ENCODE measurements at regions not wholly inside any gene's neighbourhood (a gene's known extent, or its start where the extent isn't known, plus 50 kb on each side); places are given as distances from the start of the nearest gene placed in this dataset.

DNA sequence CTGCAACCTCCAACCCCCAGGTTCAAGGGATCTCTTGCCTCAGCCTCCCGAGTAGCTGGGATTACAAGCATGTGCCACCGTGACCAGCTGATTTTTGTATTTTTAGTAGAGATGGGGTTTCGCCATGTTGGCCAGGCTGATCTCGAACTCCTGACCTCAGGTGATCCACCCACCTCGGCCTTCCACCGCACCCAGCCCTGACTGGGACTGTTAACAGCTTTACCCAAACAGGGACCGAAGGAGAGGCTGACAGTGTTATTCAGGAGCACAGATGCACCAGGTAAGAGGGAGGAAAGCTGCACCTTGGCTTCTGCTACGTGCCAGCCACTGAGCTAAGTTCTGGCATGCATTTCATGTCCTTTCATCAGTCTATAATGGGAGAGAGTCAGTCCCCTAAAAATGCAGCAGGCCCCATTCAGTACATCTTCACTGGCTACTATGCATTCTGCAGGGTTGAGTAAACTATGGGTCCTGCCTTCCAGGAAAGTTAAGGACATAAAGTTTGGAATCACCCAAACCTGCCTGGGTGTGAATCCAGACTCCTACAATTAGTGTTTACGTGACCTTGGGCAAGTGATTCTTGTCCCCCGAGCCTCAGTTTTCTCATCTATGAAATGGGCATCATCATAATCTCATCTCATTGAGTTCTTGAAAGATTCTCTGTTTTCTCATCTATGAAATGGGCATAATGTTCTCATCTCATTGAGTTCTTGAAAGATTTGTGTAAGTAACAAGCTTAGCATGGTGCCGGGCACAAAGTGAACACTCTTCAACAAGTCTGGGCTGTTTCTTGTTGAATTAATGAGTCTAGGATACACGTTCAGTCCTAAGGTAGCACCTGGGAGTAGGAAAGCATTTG lies 82.2 kb downstream of the CPN2 start:
- no peak for DNase-seq

GRCh38 chr3:194269610-194270145 lies 81.5 kb downstream of the CPN2 start:
- DNase-seq: no peak

GRCh38 chr3:194270627-194271459 lies 80.3 kb downstream of the CPN2 start:
- no peak for DNase-seq

- no peak for DNase-seq
Measured at GRCh38 chr3:194271460-194272035, 79.6 kb downstream of the CPN2 start.

GRCh38 chr3:194272221-194272620 lies 78.9 kb downstream of the CPN2 start:
- no peak for DNase-seq

DNA sequence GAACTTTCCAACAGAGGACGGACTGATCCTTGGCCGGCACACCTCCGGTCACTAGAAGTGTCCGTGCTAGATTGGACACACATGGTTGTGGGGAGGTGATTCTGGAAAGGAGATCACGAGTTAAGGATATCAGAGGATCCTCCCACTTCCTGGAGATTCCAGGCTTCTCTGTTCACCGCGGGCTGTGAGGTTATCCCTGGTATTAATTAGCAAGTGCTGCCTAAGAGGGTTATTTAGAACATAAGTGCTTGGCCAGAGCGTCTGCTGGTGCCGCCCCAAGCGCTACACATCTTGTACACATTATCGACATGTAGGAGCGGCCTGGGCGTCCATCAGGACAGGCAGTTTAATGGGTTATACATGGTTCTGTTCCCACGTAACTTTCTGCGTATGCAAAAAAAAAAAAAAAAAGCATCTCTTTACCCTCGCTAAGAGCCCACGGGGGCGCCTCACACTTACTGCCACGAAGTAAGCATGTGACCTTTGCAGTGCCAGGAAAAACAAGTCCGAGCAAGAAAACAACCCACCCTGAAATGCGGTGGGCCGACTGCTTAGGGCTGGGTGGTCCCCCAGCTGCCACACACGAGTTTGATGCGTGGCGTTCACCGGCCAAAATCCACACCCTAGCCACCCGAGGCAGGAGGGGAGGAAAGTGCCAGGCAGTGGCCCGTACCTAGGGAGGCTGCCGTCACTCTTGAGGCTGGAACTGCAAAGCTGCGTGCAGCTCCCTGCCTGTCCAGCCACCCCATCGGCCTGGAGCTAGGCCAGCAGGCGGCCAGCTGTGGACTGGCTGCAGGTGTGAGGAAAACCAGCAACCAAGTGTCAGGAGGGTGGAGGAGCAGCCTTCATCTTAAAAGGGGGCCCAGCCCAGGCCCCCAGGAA lies 78.0 kb downstream of the CPN2 start:
- DNase-seq: no peak

DNA sequence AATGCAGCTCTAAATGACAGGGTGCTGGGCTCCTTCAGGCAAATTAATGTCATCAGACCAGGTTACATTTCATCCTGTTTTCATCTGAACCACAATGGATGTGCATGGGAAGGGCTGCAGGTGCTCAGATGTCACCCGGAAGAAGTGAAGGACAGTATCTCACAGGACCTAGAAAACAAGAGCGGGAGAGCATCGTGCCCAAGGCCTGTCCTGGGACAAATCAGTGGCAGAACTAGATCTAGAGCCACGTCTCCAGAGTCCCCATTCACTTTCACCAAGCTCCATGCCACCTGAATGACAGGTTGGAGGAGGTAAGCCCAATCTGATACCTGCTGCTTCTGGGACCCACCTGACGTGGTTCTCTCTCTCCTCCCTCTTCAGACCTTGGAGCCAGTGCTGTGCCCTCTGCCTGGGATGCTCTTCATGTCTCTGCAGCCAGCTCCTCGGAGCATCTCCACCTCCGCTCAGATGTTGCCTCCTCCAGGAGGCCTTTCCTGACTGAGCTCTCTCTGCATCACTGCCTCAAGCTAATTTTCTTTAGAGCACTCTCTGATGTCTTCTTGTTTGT lies 77.3 kb downstream of the CPN2 start:
- DNase-seq: no peak

- no peak for DNase-seq
Measured at GRCh38 chr3:194274424-194275085, 76.6 kb downstream of the CPN2 start.

DNA sequence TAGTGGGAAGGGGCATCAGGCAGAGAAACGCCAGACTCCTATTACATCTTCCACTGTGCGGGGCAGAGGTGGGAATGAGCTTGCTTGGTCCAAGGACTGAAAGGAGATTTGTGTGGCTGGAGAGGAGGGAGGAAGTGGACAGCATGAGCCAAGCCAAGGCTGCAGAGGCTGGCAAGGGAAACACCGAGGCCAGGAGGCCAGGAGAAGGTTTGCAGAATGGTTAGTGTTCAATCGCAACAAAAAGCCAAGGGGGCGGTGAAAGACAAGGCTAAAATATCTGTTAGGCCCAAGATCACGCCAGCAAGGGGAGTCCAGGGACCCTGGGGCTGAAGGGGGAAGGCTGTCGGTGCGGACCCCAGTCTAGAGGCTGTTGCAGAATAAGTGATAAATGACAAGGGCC lies 75.8 kb downstream of the CPN2 start:
- no peak for DNase-seq

GRCh38 chr3:194275721-194276120 lies 75.4 kb downstream of the CPN2 start:
- DNase-seq: no peak

DNA sequence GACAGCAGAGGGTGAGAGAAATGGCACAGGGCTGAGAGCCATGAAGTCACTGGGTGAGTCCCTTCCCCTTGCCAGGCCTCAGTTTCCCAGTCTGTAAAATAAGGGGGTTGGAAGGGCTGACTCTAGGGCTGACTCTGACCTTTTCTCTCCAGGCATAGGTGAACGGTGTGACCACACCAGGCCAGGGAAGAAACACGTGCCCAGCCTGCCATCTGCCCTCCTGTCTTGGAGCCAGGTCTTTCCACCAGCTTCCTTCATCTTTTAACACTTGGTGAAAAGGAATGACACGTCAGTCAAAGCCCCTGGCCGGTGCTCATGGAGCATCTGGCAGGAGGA lies 74.4 kb downstream of the CPN2 start:
- no peak for DNase-seq

DNA sequence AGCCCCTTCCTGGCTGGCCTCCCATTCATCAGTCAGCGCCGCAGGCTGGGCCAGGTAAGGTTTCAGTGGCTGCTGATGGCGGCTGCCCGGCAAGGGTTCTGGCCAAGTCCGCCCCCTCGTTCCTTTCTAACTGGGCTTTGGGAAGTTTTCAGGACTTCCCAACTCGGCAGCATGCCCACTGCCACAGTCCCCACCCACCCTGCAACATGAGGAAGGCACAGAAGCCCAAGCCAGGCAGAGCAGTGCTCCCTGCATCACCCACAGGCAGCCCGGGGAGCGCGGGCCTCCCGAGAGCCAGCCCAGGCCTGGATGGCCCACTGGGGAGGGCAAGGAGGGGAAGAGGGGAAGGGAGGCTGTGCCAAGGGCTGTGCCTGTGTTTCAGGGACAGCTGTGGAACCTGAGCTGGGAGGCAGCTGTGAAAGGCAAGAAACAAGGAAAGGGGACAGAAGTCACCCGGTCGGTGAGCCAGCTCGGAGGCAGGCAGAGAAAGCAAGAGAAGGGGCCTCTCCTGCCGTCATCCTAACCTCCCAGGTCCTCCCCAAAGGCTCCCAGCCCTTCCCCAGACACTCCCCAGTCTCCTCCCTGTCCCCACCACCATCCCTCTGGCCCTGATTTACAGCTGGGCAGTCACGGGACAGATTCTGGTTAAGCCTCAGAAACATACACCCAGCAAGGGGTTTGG lies 73.9 kb downstream of the CPN2 start:
- DNase-seq: no peak

DNA sequence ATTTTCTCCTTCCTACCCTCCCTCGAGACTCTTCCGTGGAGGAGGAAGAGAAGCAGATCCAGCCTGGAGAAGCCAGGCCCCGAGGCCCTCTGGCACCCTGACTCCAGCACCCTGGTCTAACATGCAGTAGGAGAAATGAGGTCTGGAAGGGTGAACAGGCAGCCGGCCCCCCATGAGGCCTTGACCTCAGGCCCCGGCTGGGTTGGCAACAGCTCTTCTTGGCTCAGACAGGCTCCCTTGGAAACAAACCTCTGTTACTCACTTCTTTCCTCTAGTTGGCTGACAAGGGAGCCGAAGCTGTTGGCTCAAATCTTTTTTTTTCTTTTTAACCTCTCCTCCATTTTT lies 73.4 kb downstream of the CPN2 start:
- no peak for DNase-seq

GRCh38 chr3:194278186-194278845 lies 72.8 kb downstream of the CPN2 start:
- DNase-seq: no peak

DNA sequence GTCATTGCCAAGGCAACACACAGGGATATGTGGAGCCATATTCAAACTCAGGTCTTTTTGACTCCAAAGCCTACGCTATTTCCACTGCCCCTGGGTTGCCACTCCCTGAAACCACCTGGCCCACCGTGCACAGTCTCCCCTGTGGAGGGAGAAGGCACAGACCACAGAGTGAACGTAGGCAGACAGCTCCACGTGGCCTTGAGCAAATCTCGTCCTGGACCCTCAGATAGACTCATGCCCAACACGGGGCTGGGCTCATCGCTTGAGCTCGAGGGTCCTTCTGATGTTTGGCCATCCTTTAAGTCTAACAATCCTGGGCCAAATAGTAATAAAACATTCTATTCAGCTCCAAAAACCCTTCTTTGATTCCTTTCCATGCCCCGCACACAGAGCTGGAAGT lies 72.0 kb downstream of the CPN2 start:
- DNase-seq: no peak

DNA sequence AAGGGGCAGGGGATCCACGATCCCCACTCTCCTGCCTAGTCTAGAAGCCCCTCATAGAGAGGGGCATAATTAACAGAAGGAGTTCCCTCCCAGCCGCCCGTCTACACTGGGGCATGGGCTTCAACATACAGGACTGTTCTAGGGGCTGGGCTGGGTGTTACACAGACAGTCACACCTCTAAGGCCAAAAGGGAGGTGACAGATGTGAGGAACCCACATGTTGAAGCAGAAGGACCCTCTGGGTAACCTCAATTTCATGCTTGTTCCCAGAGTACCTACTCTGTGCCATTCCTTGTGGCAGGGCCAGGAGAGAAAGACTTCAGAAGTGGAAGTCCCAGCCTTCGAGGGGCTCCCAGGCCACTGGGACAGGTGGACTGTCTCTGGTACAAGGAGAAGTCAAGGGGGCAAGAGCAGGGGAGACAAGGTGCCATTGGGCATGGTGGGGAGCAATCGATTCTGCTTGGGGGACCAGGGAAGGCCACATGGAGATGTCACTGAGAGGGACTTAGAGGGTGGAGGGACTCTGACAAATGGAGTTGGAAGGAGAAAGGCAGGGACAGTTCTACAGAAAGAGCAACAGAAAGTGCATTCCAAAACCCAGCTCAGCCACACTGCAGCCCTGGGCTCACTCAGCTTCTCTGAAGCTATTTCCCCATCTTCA lies 71.3 kb downstream of the CPN2 start:
- no peak for DNase-seq

DNA sequence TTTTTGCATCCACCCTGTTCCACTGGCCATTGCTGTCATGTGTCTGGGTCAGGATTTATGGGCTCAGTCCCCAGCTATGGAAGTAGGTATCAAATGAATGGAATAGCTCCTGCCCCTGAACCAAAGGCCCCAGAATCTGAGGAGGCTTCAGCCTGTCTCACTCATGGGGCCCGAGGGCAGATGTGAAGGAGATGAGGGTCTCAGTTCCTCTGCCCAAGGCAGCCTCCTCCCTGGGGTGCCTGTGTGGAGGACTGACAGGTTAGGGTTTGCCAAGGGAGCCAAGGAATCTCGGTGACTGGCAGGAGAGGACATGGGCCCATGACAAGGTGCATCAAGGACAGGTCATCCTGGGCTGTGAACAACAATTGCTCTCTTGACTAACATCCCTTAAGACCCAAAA lies 70.4 kb downstream of the CPN2 start:
- DNase-seq: no peak

DNA sequence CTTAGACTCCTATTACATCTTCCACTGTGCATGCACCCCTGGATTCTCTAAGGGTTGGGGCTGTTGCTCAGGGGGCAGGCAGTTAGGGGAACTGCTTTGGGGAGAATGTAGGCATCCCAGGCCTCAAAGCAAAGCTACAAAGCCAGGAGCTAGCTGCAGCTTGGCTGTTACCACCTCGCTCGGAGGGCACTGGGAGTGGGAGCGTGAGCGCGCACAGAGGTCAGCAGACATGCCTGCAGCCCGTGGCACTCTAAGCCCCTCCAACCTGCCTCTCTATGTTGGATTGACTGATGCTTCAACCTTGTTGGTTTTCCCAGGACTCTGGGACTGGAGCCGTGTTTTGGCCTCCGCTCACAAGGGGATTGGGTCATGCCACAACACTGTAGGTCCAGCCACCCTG lies 69.8 kb downstream of the CPN2 start:
- DNase-seq: no peak

GRCh38 chr3:194281766-194282165 lies 69.4 kb downstream of the CPN2 start:
- DNase-seq: no peak
